GM18511 (cell line): ENCODE measurements at regions not wholly inside any gene's neighbourhood (a gene's known extent, or its start where the extent isn't known, plus 50 kb on each side); places are given as distances from the start of the nearest gene placed in this dataset.

Source experiments
- ATAC-seq: cut with Tn5 transposase; IDR thresholded peaks from one replicate; pipeline ENCODE4 v1.9.1; 2021; ENCODE audit warnings: mild to moderate bottlenecking, moderate library complexity; ENCODE audit not compliant: unreplicated experiment

- ATAC-seq, result no peak
Measured at GRCh38 chr13:72457151-72457550, 270.3 kb downstream of the MZT1 start.

- no peak for ATAC-seq
Measured at GRCh38 chr13:72456486-72456885, 270.9 kb downstream of the MZT1 start.

GRCh38 chr13:72453161-72453560, 274.3 kb downstream of the MZT1 start:
- no peak for ATAC-seq

- ATAC-seq, result no peak
Measured at GRCh38 chr13:72448082-72448481, 279.3 kb downstream of the MZT1 start.

- no peak for ATAC-seq
Measured at GRCh38 chr13:72444999-72445398, 282.4 kb downstream of the MZT1 start.

- no peak for ATAC-seq
Measured at GRCh38 chr13:72437458-72437857, 290.0 kb downstream of the MZT1 start.

- no peak for ATAC-seq
Measured at GRCh38 chr13:72435251-72435650, 292.2 kb downstream of the MZT1 start.

GRCh38 chr13:72431981-72432682, 295.3 kb downstream of the MZT1 start:
- no peak for ATAC-seq

- ATAC-seq, result no peak
Measured at GRCh38 chr13:72430923-72431322, 296.5 kb downstream of the MZT1 start.

GRCh38 chr13:72427757-72428528, 299.5 kb downstream of the MZT1 start:
- ATAC-seq, result no peak

- no peak for ATAC-seq
Measured at GRCh38 chr13:72424059-72424458, 303.4 kb downstream of the MZT1 start.

- ATAC-seq, result no peak
Measured at GRCh38 chr13:72415817-72416216, 311.6 kb downstream of the MZT1 start.

GRCh38 chr13:72412481-72412880, 314.9 kb downstream of the MZT1 start:
- no peak for ATAC-seq

GRCh38 chr13:72405441-72405840, 322.0 kb downstream of the MZT1 start:
- no peak for ATAC-seq

- no peak for ATAC-seq
Measured at GRCh38 chr13:72403396-72404010, 323.9 kb downstream of the MZT1 start.

- no peak for ATAC-seq
Measured at GRCh38 chr13:72400856-72401255, 326.6 kb downstream of the MZT1 start.

GRCh38 chr13:72399351-72399750, 328.1 kb downstream of the MZT1 start:
- no peak for ATAC-seq

- ATAC-seq, result no peak
Measured at GRCh38 chr13:72397265-72397664, 330.2 kb downstream of the MZT1 start.

GRCh38 chr13:72390909-72391308, 336.5 kb downstream of the MZT1 start:
- no peak for ATAC-seq

- no peak for ATAC-seq
Measured at GRCh38 chr13:72386138-72386684, 341.2 kb downstream of the MZT1 start.

- ATAC-seq, result no peak
Measured at GRCh38 chr13:72384879-72385278, 342.6 kb downstream of the MZT1 start.
